ENCODE measurements at regions not wholly inside any gene's neighbourhood (a gene's known extent, or its start where the extent isn't known, plus 50 kb on each side); places are given as distances from the start of the nearest gene placed in this dataset.
"Not testable (repeated sequence)": the region's sequence is repeated elsewhere in the genome, so short reads cannot be mapped to it uniquely, and the experiment has no call there.

- no peak for DNase-seq
These were observed 57.8 kb downstream of the OR2B2 start for GRCh38 chr6:27854421-27854820.

DNA sequence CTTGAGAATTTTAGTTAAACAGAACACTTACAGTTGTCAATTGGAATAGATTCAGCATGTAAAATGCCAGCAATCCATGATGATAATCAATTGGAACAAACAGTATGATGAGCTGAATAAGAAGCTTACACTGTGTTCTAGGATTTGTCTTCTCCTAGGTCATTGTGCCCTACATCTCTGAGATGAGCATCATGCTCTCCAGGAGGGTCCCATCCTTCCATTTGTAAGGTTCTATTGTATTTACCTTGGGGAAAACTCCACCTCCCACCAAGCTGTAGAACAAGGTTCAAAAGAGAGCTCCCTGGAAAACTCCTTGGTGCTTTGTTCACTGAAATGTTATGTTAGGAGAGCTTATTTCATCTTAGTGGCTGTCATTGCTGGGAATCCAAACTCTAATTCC, 60.8 kb downstream of the OR2B2 start:
- DNase-seq: no peak

DNA sequence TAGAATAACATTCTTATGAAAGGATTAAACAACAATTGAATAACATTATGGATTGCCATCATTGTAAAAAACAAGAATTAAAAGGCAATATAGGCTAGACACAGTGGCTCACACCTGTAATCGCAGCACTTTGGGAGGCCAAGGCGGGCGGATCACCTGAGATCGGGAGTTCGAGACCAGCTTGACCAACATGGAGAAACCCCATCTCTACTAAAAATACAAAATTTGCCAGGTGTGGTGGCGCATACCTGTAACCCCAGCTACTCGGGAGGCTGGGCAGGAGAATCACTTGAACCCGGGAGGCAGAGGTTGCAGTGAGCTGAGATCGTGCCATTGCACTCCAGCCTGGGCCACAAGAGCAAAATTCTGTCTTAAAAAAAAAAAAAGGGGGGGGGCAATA, 63.2 kb downstream of the OR2B2 start:
- not testable (repeated sequence) for DNase-seq

GRCh38 chr6:27847706-27848105, 64.5 kb downstream of the OR2B2 start:
- DNase-seq: no peak

DNA sequence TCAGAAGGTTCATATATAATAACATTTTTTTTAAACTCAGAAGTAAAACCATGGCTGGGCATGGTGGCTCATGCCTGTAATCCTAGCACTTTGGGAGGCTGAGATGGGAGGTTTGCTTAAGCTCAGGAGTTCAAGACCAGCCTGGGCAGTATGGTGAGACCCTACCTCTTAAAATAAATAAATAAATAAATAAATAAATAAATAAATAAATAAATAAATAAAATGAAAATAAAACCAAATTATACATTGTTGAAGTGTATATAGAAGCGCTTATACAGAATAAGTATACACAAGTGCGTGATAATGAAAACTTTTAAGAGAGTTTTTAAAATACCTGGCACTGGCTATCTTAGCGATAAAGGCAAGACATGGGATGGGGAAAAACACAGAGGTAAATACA, 71.6 kb downstream of the OR2B2 start:
- DNase-seq: no peak

DNA sequence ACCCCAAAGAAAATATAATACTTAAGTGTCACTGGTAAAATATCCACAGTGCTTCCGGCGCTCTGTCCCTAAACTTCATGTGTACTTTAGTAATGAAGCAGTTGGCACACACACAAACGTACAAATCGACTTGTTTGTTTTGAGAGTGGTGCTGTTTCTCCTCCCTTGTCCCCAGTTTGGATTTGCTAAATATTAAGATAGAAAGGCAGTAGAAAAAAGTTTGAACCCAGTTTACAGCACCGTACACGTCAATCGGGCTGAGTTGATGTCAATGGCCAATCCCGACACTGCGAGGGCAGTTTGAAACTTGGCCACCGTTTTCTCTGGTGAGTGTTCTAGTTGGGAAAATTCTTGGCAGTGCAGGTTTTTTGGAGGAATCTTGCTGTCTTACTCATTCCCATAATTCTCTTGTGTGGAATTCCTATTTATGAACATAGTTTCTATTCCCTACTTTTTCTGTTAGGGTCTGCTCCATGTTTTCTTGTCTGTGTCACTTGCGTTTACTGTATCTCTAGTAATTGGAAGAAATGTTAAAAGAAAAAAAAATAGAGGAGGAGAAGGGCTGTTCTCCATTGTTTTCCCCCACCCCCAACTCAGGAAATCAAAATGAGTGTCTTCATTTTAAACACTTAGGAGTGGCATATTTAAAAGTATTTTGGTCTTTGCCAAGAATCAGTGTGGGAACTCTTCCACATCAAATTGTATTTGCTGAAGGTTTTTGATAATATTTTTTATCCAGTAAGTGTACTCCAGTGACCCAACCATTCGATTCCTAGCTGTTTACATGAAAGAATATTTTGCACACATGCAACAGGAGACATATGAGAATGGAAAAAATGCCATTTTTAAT, 72.3 kb downstream of the OR2B2 start:
- peak; percentile 37 for DNase-seq

DNA sequence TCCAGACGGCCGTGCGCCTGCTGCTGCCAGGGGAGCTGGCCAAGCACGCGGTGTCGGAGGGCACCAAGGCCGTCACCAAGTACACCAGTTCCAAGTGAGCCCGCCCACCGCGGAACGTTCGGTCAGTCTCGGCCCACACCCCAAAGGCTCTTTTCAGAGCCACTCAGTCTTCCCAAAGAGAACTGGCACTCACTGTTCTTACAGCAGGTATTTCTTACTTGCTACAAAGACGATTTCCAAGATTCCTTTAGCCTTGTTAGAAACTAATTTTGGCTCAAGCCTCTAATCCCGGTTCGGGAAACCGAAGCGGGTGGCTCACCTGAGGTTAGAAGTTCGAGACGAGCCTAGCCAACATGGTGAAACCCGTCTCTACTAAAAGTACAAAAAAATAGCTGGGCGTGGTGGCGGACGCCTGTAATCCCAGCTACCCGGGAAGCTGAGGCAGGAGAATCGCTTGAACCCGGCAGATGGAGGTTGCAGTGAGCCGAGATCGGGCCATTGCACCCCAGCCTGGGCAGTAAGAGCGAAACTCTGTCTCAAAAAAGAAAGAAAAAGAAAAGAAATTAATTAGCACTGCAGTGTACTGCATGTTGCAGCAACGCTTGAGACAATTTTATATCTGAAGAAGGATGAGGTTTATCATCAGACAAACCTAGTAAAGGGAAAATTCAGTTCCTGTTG, 73.1 kb downstream of the OR2B2 start:
- DNase-seq: peak; percentile 34

- DNase-seq: peak; percentile 83
These were observed 73.9 kb downstream of the OR2B2 start for GRCh38 chr6:27838058-27838944.

GRCh38 chr6:27837625-27838057, 74.6 kb downstream of the OR2B2 start:
- no peak for DNase-seq

DNA sequence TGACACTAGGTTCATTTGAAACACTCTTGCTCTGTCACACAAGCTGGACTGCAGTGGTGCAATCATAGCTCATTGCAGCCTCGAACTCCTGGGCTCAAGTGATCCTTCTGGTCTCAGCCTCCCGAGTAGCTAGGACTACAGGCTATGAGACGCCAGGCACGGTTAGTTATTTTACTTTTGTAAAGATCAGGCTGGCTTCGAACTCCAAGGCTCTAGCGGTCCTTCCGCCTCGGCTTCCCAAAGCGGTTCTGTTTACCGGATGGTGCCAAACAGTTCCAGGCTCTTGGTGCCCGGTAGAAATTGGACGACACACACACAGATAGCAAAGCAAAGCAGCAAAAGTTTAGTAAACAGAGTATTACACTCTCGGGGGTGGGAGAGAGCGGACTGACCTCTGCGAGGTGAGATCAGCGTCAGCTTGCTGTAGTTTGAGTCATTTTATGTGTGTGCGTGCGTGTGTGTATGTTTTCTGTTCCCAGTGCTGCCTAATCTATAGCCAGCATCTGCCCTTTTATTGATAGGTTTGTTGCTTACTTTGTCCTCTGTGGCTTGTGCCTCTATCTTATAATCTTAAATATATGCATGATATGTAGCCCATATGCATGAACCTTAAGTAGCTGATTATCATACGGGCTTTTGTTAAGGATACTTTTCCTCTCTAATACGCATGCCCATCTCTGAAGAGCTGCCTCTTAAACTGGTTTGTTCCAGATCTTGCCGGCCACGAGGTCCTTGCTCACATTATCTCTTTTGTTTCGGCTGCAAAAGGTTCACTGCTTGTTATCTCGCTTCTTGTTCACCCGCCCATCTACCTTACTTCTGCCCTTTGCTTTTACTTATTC, 75.2 kb downstream of the OR2B2 start:
- peak; percentile 71 for DNase-seq

DNA sequence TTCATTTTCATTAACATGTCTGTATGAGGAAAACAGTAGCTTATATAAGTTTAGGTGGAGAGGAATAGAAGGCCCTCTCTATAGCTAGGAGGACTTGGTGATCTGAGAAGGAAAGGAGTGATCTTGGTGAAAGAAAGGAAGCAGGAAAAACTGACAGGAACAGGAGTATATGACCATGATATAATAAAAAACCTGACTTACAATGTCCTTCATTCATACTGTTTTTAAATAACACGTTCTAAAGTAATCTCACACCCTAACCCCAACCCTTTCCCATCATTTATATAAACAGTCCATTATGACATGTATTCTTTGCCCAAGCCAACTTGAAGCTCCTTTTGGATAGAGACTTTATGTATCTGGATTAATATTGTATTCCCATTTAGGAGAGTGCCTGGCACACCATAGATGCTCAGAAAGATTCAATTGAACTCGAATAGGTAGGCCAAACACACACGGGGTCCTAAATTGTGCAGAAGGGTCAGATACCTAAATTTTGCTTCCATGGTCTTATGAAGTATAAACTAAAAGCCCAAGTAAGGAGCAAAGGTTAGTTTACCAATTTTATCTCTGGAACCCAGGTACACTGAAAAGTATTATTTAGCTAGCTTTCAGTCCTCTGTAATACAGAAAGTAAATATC, 75.9 kb downstream of the OR2B2 start:
- no peak for DNase-seq

GRCh38 chr6:27834879-27835549, 77.2 kb downstream of the OR2B2 start:
- DNase-seq: no peak

GRCh38 chr6:27834384-27834783, 77.8 kb downstream of the OR2B2 start:
- DNase-seq: no peak

- peak; percentile 81 for DNase-seq
These were observed 80.6 kb downstream of the OR2B2 start for GRCh38 chr6:27831434-27832081.

- DNase-seq: peak; percentile 64
These were observed 81.4 kb downstream of the OR2B2 start for GRCh38 chr6:27830600-27831433.

GRCh38 chr6:27830212-27830599, 82.0 kb downstream of the OR2B2 start:
- no peak for DNase-seq

- no peak for DNase-seq
These were observed 82.6 kb downstream of the OR2B2 start for GRCh38 chr6:27829453-27830211.

GRCh38 chr6:27827477-27827876, 84.7 kb downstream of the OR2B2 start:
- not testable (repeated sequence) for DNase-seq

DNA sequence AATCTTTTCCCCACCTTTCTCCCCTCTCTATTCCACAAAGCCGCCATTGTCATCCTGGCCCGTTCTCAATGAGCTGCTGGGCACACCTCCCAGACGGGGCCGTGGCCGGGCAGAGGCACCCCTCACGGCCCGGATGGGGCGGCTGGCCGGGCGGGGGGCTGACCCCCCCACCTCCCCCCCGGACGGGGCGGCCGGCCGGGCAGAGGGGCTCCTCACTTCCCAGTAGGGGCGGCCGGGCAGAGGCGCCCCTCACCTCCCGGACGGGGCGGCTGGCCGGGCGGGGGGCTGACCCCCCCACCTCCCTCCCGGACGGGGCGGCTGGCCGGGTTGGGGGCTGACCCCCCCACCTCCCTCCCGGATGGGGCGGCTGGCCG, 85.6 kb downstream of the OR2B2 start:
- not testable (repeated sequence) for DNase-seq
